Neuronal stem cell (in vitro differentiated cells): ENCODE measurements at regions not wholly inside any gene's neighbourhood (a gene's known extent, or its start where the extent isn't known, plus 50 kb on each side); places are given as distances from the start of the nearest gene placed in this dataset.

Experiments
- DNase-seq: peaks from one replicate; pipeline ENCODE4 v3.0.0-alpha.2; 2013; ENCODE audit warnings: low spot score
- H2AFZ ChIP-seq: one replicate; pipeline ENCODE4 v1.6.1; 2013; ENCODE audit warnings: mild to moderate bottlenecking, low read length, inconsistent platforms
- H2AK5ac ChIP-seq: 2 replicates; pipeline ENCODE4 v1.6.1; 2013; ENCODE audit warnings: low read depth, mild to moderate bottlenecking, inconsistent platforms, low read length, moderate library complexity, mixed read lengths
- H2BK120ac ChIP-seq: 2 replicates; pipeline ENCODE4 v1.6.1; 2013; ENCODE audit warnings: low read depth, mild to moderate bottlenecking, inconsistent platforms, low read length, moderate library complexity, mixed read lengths
- H2BK12ac ChIP-seq: one replicate; pipeline ENCODE4 v1.6.1; 2013; ENCODE audit warnings: low read length, inconsistent platforms
- H2BK15ac ChIP-seq: 2 replicates; pipeline ENCODE4 v1.6.1; 2013; ENCODE audit warnings: mild to moderate bottlenecking, low read length, inconsistent platforms, mixed read lengths
- H2BK5ac ChIP-seq: one replicate; pipeline ENCODE4 v1.6.1; 2013; ENCODE audit warnings: inconsistent platforms, mild to moderate bottlenecking, low read length, moderate library complexity
- H3K14ac ChIP-seq: one replicate; pipeline ENCODE4 v1.6.1; 2013; ENCODE audit warnings: low read length, inconsistent platforms
- H3K18ac ChIP-seq: 2 replicates; pipeline ENCODE4 v1.6.1; 2013; ENCODE audit warnings: low read length, inconsistent platforms
- H3K23ac ChIP-seq: 2 replicates; pipeline ENCODE4 v1.6.1; 2013; ENCODE audit warnings: low read depth, mild to moderate bottlenecking, mixed read lengths, low read length, inconsistent platforms; ENCODE audit not compliant: poor library complexity
- H3K27ac ChIP-seq: replicated peaks from 3 replicates; pipeline ENCODE4 v1.5.1; 2013; ENCODE audit warnings: low read length, inconsistent platforms
- H3K27me3 ChIP-seq, 3 experiments: 2 replicates each; pipeline ENCODE4 v1.6.1; 2013; ENCODE audit warnings: low read length in 3 of 3, mild to moderate bottlenecking in 2 of 3, inconsistent platforms in 1 of 3, low read depth in 1 of 3, mixed read lengths in 1 of 3, moderate library complexity in 1 of 3; ENCODE audit not compliant: control insufficient read depth in 3 of 3, insufficient read depth in 3 of 3
- H3K36me3 ChIP-seq, 2 donors: replicated peaks in 1 of 2; 2 replicates each; pipeline ENCODE4 v1.6.1; 2013; ENCODE audit warnings: low read length in 2 of 2; ENCODE audit not compliant: control insufficient read depth in 2 of 2, insufficient read depth in 2 of 2
- H3K4ac ChIP-seq: 2 replicates; pipeline ENCODE4 v1.6.1; 2013; ENCODE audit warnings: inconsistent platforms, mild to moderate bottlenecking, low read length, moderate library complexity
- H3K4me1 ChIP-seq, 2 donors: 1 replicate in 1 of 2; 2 replicates in 1 of 2; pipeline ENCODE4 v1.6.1; 2013; ENCODE audit warnings: low read length in 2 of 2, low read depth in 1 of 2; ENCODE audit not compliant: control insufficient read depth in 2 of 2, insufficient read depth in 1 of 2
- H3K4me2 ChIP-seq: one replicate; pipeline ENCODE4 v1.6.1; 2013; ENCODE audit warnings: mild to moderate bottlenecking, low read length, inconsistent platforms; ENCODE audit not compliant: insufficient read depth, poor library complexity, severe bottlenecking
- H3K4me3 ChIP-seq, 2 donors: 2 replicates each; pipeline ENCODE4 v1.5.1; 2013; ENCODE audit warnings: low read length in 2 of 2, mild to moderate bottlenecking in 2 of 2, inconsistent platforms in 1 of 2, moderate library complexity in 1 of 2
- H3K79me1 ChIP-seq: one replicate; pipeline ENCODE4 v1.6.1; 2013; ENCODE audit warnings: low read depth, mild to moderate bottlenecking, inconsistent platforms, low read length, moderate library complexity
- H3K9ac ChIP-seq: one replicate; pipeline ENCODE4 v1.6.1; 2013; ENCODE audit warnings: mild to moderate bottlenecking, low read depth, low read length, inconsistent platforms; ENCODE audit not compliant: poor library complexity
- H3K9me3 ChIP-seq, 2 donors: replicated peaks in 1 of 2; 2 replicates each; pipeline versions ENCODE3 to v1.6.1; 2013; ENCODE audit warnings: low read length in 2 of 2, mild to moderate bottlenecking in 2 of 2, inconsistent platforms in 1 of 2, low read depth in 1 of 2, mixed read lengths in 1 of 2, moderate library complexity in 1 of 2; ENCODE audit not compliant: control insufficient read depth in 2 of 2, insufficient read depth in 1 of 2
- H4K8ac ChIP-seq: one replicate; pipeline ENCODE4 v1.6.1; 2013; ENCODE audit warnings: low read depth, mild to moderate bottlenecking, inconsistent platforms, low read length, moderate library complexity
- H4K91ac ChIP-seq: one replicate; pipeline ENCODE4 v1.6.1; 2013; ENCODE audit warnings: low read length, low read depth, mild to moderate bottlenecking, inconsistent platforms; ENCODE audit not compliant: poor library complexity
- WGBS, 2 donors: extraction: QIAGEN DNeasy Blood & Tissue Kit; methylation state at CpG; one replicate each; pipeline ENCODE4 v1.1.7; 2013; ENCODE audit warnings: missing lambda C conversion rate in 2 of 2, mixed read lengths in 1 of 2; ENCODE audit not compliant: insufficient read length in 2 of 2, insufficient replicate concordance in 1 of 2; ENCODE audit errors: extremely low coverage in 2 of 2; 5-methylcytosine and 5-hydroxymethylcytosine counted together

- Histone ChIP-seq H3K9ac (no peak overlapping the region), H2AK5ac (no peak overlapping the region), H3K36me3 (no peaks in the 10 kb centered on the region), H4K91ac (no peak overlapping the region), H4K8ac (no peak overlapping the region), H3K18ac (no peak overlapping the region), H2AFZ (no peak overlapping the region), H2BK12ac (no peak overlapping the region), H3K14ac (no peak overlapping the region), H2BK120ac (no peak overlapping the region), H3K27me3 (no peaks in the 10 kb centered on the region), H2BK15ac (no peak overlapping the region), H3K27ac (no peak overlapping the region), H2BK5ac (no peak overlapping the region), H3K23ac (no peak overlapping the region), H3K79me1 (no peaks in the 10 kb centered on the region), H3K4me2 (no peak overlapping the region), H3K4ac (no peak overlapping the region), H3K4me1 (no peaks in the 10 kb centered on the region), H3K4me3 (no peak overlapping the region), H3K9me3 (no peaks in the 10 kb centered on the region)
- DNase-seq: no peak
- WGBS, 2 donors: no CpG with 5 or more reads among the region's 3 CpGs
These were observed 621.0 kb upstream of the NRSN1 start for GRCh38 chr6:23505026-23505425.

GRCh38 chr6:23510778-23511510, 615.1 kb upstream of the NRSN1 start:
- Histone ChIP-seq H3K9me3 (no peaks in the 10 kb centered on the region), H3K4me3 (no peak overlapping the region), H3K4me2 (no peak overlapping the region), H3K27me3 (no peaks in the 10 kb centered on the region), H3K9ac (no peak overlapping the region), H2BK120ac (no peak overlapping the region), H3K79me1 (no peaks in the 10 kb centered on the region), H4K8ac (no peak overlapping the region), H3K36me3 (no peaks in the 10 kb centered on the region), H2AFZ (no peak overlapping the region), H2BK12ac (no peak overlapping the region), H3K18ac (no peak overlapping the region), H3K4me1 (peaks cover 0 to 1% of the 10 kb centered on the region in 2 donors), H3K23ac (no peak overlapping the region), H3K14ac (no peak overlapping the region), H2BK15ac (no peak overlapping the region), H4K91ac (no peak overlapping the region), H2BK5ac (no peak overlapping the region), H2AK5ac (no peak overlapping the region), H3K27ac (no peak overlapping the region), H3K4ac (no peak overlapping the region)
- WGBS, 2 donors: no CpG with 5 or more reads among the region's 2 CpGs
- DNase-seq: no peak

GRCh38 chr6:23511817-23512216, 614.2 kb upstream of the NRSN1 start:
- no peaks in the 10 kb centered on the region for H3K27me3 ChIP-seq
- H3K14ac ChIP-seq: no peak overlapping the region
- H3K36me3 ChIP-seq: no peaks in the 10 kb centered on the region
- no peak overlapping the region for H4K91ac ChIP-seq
- no peak overlapping the region for H2AK5ac ChIP-seq
- no peak overlapping the region for H3K18ac ChIP-seq
- no peak overlapping the region for H3K4me2 ChIP-seq
- no peak overlapping the region for H4K8ac ChIP-seq
- H3K9ac ChIP-seq: no peak overlapping the region
- no peak overlapping the region for H2BK15ac ChIP-seq
- no peak overlapping the region for H2BK5ac ChIP-seq
- peaks cover 0 to 1% of the 10 kb centered on the region in 2 donors for H3K4me1 ChIP-seq
- no peak overlapping the region for H2BK12ac ChIP-seq
- H3K4ac ChIP-seq: no peak overlapping the region
- H3K27ac ChIP-seq: no peak overlapping the region
- H3K79me1 ChIP-seq: no peaks in the 10 kb centered on the region
- H2AFZ ChIP-seq: no peak overlapping the region
- H2BK120ac ChIP-seq: no peak overlapping the region
- no peak for DNase-seq
- no peaks in the 10 kb centered on the region for H3K9me3 ChIP-seq
- no peak overlapping the region for H3K4me3 ChIP-seq
- no CpG with 5 or more reads among the region's 1 CpG for WGBS, 2 donors
- no peak overlapping the region for H3K23ac ChIP-seq

GRCh38 chr6:23518294-23518693, 607.7 kb upstream of the NRSN1 start:
- no peak overlapping the region for H3K18ac ChIP-seq

More at GRCh38 chr6:23518294-23518693, 607.7 kb upstream of the NRSN1 start:
- Histone ChIP-seq H3K4me2 (no peak overlapping the region), H3K4me3 (no peak overlapping the region), H3K36me3 (no peaks in the 10 kb centered on the region), H3K27ac (no peak overlapping the region), H3K9ac (no peak overlapping the region), H2BK120ac (no peak overlapping the region), H3K79me1 (no peaks in the 10 kb centered on the region), H4K91ac (no peak overlapping the region), H4K8ac (no peak overlapping the region), H3K14ac (no peak overlapping the region), H2AK5ac (no peak overlapping the region), H3K27me3 (no peaks in the 10 kb centered on the region), H3K23ac (no peak overlapping the region), H3K4me1 (peaks cover 0 to 4% of the 10 kb centered on the region in 2 donors), H3K4ac (no peak overlapping the region), H2BK15ac (no peak overlapping the region), H3K9me3 (no peaks in the 10 kb centered on the region), H2AFZ (no peak overlapping the region), H2BK5ac (no peak overlapping the region), H2BK12ac (no peak overlapping the region)
- WGBS, 2 donors: no CpG with 5 or more reads among the region's 6 CpGs
- DNase-seq: no peak
